ENCODE measurements at regions not wholly inside any gene's neighbourhood (a gene's known extent, or its start where the extent isn't known, plus 50 kb on each side); places are given as distances from the start of the nearest gene placed in this dataset.

GRCh38 chr5:114007678-114008077 is 354.2 kb upstream of the KCNN2 start:
- no peak overlapping the region for H3K9ac ChIP-seq (ENCODE audit: low read length)
- H3K27ac ChIP-seq (ENCODE audit: low read depth, low read length): no peak overlapping the region
- no TSS peak for BruUV-seq (replicated peaks)
- no peaks in the 10 kb centered on the region for H3K79me2 ChIP-seq (ENCODE audit: insufficient read depth, low read length)
- H3K4me3 ChIP-seq (replicated peaks in 1 of 2; ENCODE audit: low read depth in 1 of 2, low read length in 2 of 2): no peak overlapping the region
- ATAC-seq (no peak), DNase-seq (ENCODE audit: low read depth, low spot score) (no peak)
- no peaks in the 10 kb centered on the region for H4K20me1 ChIP-seq (ENCODE audit: insufficient read depth)
- H3K36me3 ChIP-seq (ENCODE audit: control insufficient read depth in 1 of 2, insufficient read depth in 2 of 2, low read length in 2 of 2): no peaks in the 10 kb centered on the region
- no peak overlapping the region for H2AFZ ChIP-seq (ENCODE audit: low read depth, low read length, poor library complexity, severe bottlenecking)
- H3K9me3 ChIP-seq (ENCODE audit: control insufficient read depth in 1 of 2, insufficient read depth in 1 of 2, low read depth in 1 of 2, low read length in 2 of 2): no peaks in the 10 kb centered on the region
- CTCF ChIA-PET: interaction anchor here (0.5 kb wide), 1 partner anchor 327 kb away, joined by 3 read pairs; no protein-coding TSS in a partner anchor
- no peaks in the 10 kb centered on the region for H3K4me1 ChIP-seq (ENCODE audit: control insufficient read depth in 1 of 2, insufficient read depth in 2 of 2, low read length in 2 of 2)
- RAD21 ChIA-PET (ENCODE audit: low non-redundant PET in 1 of 2, low total read pairs in 2 of 2, uncharacterized antibody in 2 of 2, unreplicated experiment in 2 of 2): no interaction called here
- no peak for TF ChIP-seq SRF (IDR thresholded peaks at IDR 0.05; ENCODE audit: low read depth)
- no peak for TF ChIP-seq YY1 (IDR thresholded peaks at IDR 0.05; ENCODE audit: extremely low read depth, insufficient replicate concordance, low read depth, low read length)
- TF ChIP-seq FOSL1 (IDR thresholded peaks at IDR 0.05; ENCODE audit: low read depth): no peak
- TF ChIP-seq SP1 (IDR thresholded peaks at IDR 0.05; ENCODE audit: low read depth): no peak
- no peak for TF ChIP-seq ATF3 (IDR thresholded peaks at IDR 0.05)
- TF ChIP-seq CTCF (IDR thresholded peaks at IDR 0.05 in 2 of 3, conservative IDR thresholded peaks at IDR 0.05 in 1 of 3; ENCODE audit: borderline replicate concordance in 1 of 3, insufficient read depth in 1 of 3, low read depth in 2 of 3, low read length in 2 of 3): no peak
- TF ChIP-seq ZNF274 (IDR thresholded peaks at IDR 0.05; ENCODE audit: low read depth, low read length): no peak
- no peak for TF ChIP-seq SIN3A (IDR thresholded peaks at IDR 0.05; ENCODE audit: low read depth)
- no peaks in the 10 kb centered on the region for H3K9me2 ChIP-seq (ENCODE audit: insufficient read depth)
- H3K4me2 ChIP-seq (ENCODE audit: low read length): no peak overlapping the region
- POLR2A ChIA-PET: no interaction called here
- peaks cover 17% of the 10 kb centered on the region; the same call in 1 of the 2 replicates for H3K27me3 ChIP-seq (ENCODE audit: insufficient read depth, low read length)
- intact Hi-C loops (cut with micrococcal nuclease): no loop called here

- no peaks in the 10 kb centered on the region for H3K9me3 ChIP-seq (ENCODE audit: control insufficient read depth in 1 of 2, insufficient read depth in 1 of 2, low read depth in 1 of 2, low read length in 2 of 2)
- no peak overlapping the region for H3K4me3 ChIP-seq (replicated peaks in 1 of 2; ENCODE audit: low read depth in 1 of 2, low read length in 2 of 2)
- intact Hi-C loops (cut with micrococcal nuclease): no loop called here
- ATAC-seq: no peak
- no peak overlapping the region for H3K27ac ChIP-seq (ENCODE audit: low read depth, low read length)
- BruUV-seq (replicated peaks): no TSS peak
- RAD21 ChIA-PET (ENCODE audit: low non-redundant PET in 1 of 2, low total read pairs in 2 of 2, uncharacterized antibody in 2 of 2, unreplicated experiment in 2 of 2): no interaction called here
- H3K79me2 ChIP-seq (ENCODE audit: insufficient read depth, low read length): no peaks in the 10 kb centered on the region
- no peak overlapping the region for H2AFZ ChIP-seq (ENCODE audit: low read depth, low read length, poor library complexity, severe bottlenecking)
- CTCF ChIA-PET: no interaction called here
- POLR2A ChIA-PET: no interaction called here
- no peaks in the 10 kb centered on the region for H3K36me3 ChIP-seq (ENCODE audit: control insufficient read depth in 1 of 2, insufficient read depth in 2 of 2, low read length in 2 of 2)
- no peak overlapping the region for H3K4me2 ChIP-seq (ENCODE audit: low read length)
- H3K4me1 ChIP-seq (ENCODE audit: control insufficient read depth in 1 of 2, insufficient read depth in 2 of 2, low read length in 2 of 2): no peaks in the 10 kb centered on the region
- H3K9ac ChIP-seq (ENCODE audit: low read length): no peak overlapping the region
- H3K9me2 ChIP-seq (ENCODE audit: insufficient read depth): no peaks in the 10 kb centered on the region
- H4K20me1 ChIP-seq (ENCODE audit: insufficient read depth): no peaks in the 10 kb centered on the region
- no peak for DNase-seq (ENCODE audit: low read depth, low spot score)
- H3K27me3 ChIP-seq (ENCODE audit: insufficient read depth, low read length): peaks cover 17% of the 10 kb centered on the region; the same call in 1 of the 2 replicates
- no peak for TF ChIP-seq ELF1 (IDR thresholded peaks at IDR 0.05; ENCODE audit: borderline replicate concordance, low read depth)
- no peak for TF ChIP-seq SIN3A (IDR thresholded peaks at IDR 0.05; ENCODE audit: low read depth)
- no peak for TF ChIP-seq CBX3 (IDR thresholded peaks at IDR 0.05; ENCODE audit: low read depth)
- TF ChIP-seq FOSL1 (IDR thresholded peaks at IDR 0.05; ENCODE audit: low read depth): no peak
- TF ChIP-seq EZH2 (IDR thresholded peaks at IDR 0.05): no peak
- no peak for TF ChIP-seq ZFX (IDR thresholded peaks at IDR 0.05)
- no peak for TF ChIP-seq CTCF (IDR thresholded peaks at IDR 0.05 in 2 of 3, conservative IDR thresholded peaks at IDR 0.05 in 1 of 3; ENCODE audit: borderline replicate concordance in 1 of 3, insufficient read depth in 1 of 3, low read depth in 2 of 3, low read length in 2 of 3)
- TF ChIP-seq REST (IDR thresholded peaks at IDR 0.05; ENCODE audit: low read depth): no peak
Measured at GRCh38 chr5:114010362-114010761, 351.5 kb upstream of the KCNN2 start.
